GM03348 (cell line): ENCODE measurements at regions not wholly inside any gene's neighbourhood (a gene's known extent, or its start where the extent isn't known, plus 50 kb on each side); places are given as distances from the start of the nearest gene placed in this dataset.
A peak's percentile ranks its signal among the peaks of the same experiment; 100 is the strongest.
"Not testable (repeated sequence)": the region's sequence is repeated elsewhere in the genome, so short reads cannot be mapped to it uniquely, and the experiment has no call there.

Source experiments
- DNase-seq: peaks from one replicate; pipeline ENCODE4 v3.0.0; 2012; ENCODE audit warnings: low spot score

DNA sequence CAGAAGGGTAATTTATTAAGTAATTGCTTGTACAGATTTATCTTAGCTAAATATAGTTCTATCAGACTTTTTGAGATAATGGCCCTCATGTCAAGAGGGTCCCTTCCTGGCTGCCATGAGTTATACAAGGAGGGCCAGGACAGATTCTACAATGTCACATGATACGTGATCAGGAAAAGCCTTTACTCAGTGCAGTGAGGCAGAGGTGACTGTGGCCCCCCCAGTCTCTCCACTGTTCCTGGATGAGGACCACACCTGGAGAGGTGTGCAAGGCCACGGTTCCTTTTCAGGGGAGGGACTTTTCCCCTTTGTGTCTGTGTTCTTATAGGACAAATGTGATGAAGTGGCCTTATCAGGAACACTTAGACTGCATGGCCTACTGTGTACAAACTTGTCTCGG is 54.3 kb upstream of the LRCH1 start:
- DNase-seq: no peak

DNA sequence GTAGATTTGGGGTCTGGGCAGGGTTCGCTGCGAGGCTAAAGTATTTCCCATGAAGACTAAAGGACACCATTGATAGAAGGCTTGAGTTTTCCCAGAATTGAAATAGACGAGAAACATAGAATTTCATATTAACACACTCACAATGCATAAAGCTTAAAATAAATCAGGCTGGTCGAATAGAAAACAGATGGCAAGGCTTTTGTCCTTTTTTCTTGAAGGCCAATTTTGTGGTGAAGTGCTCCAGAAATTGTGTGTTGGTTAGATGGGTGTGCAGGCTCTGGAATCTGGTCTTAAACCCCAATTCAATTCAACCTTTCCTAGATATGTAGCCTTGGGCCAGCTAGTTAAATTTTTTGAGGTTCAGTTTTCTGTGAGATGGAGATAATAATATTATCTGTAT is 56.9 kb upstream of the LRCH1 start:
- peak; percentile 19 for DNase-seq

DNA sequence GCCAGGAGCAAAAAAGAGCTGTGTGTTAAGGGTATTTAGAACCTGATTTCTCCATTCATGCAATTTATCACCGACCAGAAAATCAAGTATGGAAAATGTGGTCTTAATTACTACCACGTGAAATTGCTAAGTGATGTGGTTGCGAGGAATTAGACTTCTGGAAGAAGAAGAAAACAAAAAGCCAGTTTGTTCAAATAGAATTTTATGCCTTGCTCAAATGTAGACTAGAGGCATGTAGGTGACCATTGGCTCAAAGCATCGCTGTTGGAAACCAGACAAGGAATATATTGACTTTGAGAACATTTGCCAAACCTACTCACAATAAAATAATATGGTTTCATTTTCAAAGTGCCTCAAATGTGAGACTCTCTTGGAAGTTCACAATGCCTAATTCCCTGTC is 57.3 kb upstream of the LRCH1 start:
- peak; percentile 20 for DNase-seq

DNA sequence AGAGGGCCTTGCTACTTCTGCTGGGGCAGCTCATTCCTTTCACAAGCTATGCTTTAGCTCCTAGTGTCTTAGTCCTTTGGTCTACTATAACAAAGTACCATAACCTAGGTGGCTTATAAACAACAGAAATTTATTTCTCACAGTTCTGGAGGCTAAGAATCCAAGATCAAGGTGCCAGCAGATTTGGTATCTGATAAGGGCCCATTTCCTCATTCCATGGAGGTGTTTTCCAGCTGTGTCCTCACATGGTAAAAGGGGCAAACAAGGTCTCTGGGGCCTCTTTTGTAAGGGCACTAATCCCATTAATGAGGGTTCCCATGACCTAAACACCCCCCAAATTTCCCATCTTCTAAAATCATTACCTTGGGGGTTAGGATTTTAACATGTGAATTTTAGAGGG is 57.9 kb upstream of the LRCH1 start:
- DNase-seq: no peak

DNA sequence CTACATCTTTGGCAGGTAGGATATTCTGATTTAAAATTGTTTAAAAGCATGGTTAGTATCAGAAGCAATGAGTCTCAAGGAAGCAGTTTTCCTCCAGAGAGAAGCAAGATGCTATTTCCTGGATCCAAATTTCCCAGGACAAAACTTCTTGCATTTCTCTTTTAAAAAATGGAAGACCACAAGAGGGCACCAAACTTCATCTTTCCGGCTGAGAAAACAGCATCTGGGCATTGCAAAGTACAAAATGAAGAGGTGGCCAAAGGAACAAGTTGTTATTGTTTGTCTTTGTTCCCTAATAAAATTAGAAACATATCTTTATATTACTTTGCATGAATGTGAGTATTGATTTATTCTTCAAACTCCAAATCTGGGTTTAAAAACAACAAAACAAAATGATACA is 60.0 kb upstream of the LRCH1 start:
- peak; percentile 61 for DNase-seq

DNA sequence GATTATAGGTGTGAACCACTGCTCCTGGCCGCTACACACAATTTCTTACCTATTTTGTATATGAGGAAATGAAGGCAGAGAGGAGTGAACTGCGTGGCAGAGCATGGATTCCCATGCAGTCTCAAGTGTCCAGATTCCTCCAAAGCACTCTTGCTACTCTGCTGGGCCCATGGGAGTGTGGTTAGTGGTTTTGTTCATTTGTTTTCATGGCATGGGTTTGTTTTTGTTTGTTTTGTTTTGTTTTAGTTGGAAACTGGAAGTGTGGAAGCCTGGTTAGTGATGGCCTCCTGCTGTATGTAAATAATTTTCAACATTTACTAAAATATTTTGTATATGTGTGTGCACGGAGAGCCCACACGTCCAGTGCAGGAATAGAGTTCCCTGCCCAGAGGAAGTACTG is 61.3 kb upstream of the LRCH1 start:
- DNase-seq: no peak

DNA sequence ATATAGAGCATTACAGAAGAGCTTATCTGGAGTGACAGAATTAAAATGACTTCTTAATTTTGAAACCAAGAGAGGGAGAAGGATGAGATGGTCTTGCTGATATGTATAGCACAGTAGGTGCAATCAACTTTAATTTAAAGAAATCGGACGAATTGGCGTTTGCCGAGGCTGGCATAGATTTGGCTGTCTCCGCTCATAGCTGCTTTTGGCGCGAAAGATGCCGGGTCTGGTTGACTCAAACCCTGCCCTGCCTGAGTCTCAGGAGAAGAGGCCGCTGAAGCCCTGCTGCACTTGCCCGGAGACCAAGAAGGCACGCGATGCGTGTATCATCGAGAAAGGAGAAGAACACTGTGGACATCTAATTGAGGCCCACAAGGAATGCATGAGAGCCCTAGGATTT is 62.3 kb upstream of the LRCH1 start:
- DNase-seq: not testable (repeated sequence)

DNA sequence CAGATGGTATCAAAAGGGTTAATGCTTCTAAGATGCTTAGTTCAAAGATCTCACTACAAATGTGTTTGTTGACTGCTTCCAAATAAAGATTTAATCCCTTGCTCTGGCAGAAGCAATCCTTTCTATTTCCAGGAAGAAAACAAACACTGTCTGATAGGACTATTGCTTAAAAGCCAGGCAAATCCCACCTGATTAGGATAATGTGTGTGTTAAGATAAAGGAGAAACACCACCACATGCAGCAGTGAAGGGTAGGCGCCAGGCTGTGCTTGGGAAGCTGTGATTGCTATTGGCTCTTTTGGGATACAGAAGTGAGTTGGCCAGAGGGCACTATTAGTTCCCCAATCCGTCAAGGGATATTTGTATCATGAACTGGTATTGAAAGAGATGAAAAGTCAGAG is 62.8 kb upstream of the LRCH1 start:
- no peak for DNase-seq

DNA sequence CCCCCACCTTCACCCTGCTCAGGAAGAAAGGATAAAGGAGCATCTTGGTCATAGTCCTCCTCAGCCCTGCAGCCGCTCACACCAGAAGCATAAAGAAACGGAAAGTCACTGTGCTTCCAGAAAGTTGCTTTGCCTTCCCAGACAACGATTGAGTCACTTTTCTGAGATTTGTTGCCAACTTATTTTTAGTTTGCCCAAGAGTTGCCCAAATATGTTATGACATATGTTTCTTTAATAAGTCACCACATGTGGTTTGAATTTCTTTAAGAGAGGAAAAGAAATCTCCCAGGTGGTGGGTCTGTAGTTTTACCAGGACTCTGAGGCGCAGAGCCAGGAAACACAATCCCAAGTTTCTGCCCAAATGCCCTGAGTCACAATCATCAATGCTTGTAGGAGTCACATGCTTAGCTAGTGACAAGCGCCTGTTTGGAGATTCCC is 63.4 kb upstream of the LRCH1 start:
- DNase-seq: peak; percentile 76

DNA sequence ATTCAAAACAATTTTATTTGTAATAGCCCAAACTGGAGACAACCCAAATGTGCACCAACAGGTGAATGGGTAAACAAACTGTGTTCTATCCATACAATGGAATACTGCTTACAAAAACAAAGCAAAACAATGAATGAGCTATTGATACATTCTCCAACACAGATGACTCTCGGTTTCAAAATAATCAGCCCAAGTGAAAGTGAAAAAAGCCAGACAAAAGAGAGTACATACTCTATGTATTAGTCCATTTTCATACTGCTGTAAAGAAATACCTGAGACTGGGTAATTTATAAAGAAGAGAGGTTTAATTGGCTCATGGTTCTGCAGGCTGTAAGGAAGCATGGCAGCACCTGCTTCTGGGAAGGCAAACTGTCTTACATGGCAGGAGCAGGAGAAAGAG is 65.2 kb upstream of the LRCH1 start:
- DNase-seq: no peak

DNA sequence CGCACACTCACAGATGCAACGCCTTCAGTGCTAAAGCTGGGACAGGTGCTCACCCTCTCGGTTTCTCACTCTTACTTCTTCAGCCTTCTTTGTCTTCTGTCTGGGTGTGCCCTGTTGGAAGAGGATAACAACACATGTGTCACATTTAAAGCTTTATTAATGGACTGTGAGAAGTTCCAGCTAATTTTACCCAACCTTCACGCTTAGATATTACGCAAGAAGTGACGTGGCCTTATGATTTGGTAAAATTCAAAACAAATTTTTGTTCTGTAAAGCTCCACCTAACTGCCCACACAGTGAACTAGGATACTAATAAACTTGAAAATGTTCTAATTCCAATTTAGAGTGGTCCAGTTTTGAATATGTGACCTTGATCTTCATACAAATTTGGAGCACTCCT is 66.7 kb upstream of the LRCH1 start:
- no peak for DNase-seq

DNA sequence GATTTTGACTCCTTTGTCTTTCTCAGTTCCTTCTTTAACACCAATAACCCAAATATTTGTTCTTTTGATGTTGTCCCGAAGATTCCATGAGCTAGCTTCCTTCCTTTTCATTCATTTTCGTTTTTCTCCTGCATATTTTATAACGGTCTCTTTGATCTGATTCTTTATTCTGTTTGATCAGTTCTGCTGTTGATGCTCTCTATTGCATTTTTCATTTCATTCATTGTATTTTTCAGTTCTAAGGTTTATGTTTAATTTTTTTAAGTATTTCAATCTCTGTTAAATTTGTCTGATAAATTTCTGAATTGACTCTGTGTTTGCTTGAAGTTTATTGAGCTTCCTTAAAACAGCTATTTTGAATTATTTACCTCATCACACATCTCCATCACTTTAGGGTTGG is 68.4 kb upstream of the LRCH1 start:
- DNase-seq: no peak

DNA sequence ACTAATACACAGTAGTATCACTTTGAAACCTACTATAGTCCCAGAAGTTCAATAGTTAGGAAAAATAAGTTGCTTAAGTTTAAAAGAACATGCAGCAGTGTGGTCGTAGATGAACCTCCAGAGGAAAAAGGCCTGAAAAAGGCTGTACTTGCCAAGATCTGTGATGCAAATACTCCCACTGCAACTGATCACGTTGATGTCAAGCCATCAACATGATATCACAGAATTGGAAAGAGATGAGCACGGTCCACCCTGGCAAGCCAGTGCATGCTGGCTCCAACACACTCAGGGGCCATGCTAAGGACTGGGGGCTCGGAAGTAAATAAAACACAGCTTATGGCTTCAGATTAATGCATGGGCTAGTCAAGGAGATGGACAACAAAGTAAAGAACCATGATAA is 71.8 kb upstream of the LRCH1 start:
- no peak for DNase-seq

DNA sequence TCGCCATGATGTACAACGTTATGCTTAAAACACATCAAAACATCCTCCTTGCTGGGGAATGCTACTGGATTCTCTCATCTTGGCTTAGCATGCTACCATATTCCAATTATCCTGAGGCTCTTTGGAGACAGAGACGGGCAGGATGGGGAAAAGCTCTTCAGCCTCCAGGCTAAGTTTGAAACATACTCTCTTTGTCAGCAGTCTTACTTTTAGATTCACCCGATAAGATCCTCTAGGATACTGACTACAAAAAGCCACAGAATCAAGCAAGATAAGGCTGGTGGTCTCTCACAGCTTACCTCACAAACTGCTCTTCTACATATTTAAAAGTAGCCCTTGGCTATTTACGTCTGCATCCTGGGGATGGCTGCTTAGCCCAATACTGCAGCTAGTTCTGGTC is 72.8 kb upstream of the LRCH1 start:
- DNase-seq: no peak

DNA sequence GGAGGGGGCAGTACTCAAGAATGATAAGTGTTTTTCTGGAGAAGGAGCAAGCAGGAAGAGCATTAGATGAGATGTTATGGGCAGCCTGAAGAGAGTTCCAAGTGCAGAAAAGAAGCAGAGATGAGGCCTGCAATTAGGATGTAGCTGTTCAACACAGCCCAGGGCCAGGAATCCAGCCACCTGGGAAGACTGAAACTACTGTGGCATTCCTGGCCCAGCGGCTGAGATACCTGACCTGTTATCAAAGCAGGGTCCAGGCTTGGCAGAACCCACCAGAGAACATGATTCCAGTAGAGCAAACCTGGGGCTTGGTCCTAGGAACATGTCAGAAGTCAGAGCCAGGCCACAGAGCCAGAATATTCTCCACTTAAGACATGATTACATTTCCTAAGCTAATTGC is 73.3 kb upstream of the LRCH1 start:
- no peak for DNase-seq

DNA sequence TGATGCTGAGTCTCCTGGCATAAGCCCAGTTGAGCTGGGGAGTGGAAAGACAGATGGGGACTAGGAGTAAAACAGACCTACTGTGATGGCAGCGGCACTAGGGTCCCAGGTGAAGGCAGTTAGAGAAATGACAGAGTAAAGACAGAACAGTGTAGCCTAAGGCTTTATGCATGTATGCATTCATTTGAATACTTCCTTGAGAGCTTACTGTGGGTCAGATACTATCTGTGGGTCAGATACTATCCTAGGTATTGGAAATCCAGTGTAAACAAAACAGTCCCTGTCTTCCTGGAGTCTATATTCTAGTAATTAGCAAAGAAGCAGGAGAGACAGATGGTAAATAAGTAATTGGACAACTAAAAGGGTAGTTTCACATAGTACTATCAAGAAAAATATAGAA is 73.7 kb upstream of the LRCH1 start:
- no peak for DNase-seq

DNA sequence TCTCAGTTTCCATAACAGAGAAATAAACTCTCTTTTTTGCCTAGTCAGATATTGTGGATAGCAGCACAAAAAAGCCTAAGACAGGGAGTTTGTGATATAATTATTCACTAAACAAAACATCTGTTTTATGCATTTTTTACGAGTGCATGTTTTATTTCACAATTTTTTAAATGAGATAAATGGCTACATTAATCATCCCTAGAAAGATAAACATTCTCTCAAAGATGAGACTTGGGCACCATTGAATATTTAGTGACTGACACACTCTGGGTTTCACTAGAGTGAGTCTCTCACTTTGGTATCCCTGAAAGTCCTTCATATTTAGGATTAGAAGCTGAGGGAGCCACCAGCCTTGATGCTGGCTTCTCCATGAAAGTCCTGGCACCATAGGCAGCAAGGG is 74.3 kb upstream of the LRCH1 start:
- peak; percentile 15 for DNase-seq

DNA sequence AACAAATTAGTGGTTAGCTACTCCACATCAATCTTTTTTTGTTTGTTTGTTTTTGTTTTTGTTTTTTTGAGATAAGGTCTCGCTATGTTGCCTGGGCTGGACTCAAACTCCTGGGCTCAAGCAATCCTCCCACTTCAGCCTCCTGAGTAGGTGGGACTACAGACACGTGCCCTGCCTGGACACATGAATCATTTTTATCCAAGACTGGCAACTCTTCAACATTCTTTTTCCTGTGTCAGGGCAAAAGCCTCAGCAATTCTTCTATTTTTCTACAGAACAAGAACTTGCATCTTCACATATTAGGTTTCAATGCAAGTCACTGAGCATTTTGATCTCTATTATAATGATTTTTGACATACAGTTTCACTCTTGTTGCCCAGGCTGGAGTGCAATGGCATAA is 76.8 kb upstream of the LRCH1 start:
- peak; percentile 10 for DNase-seq

DNA sequence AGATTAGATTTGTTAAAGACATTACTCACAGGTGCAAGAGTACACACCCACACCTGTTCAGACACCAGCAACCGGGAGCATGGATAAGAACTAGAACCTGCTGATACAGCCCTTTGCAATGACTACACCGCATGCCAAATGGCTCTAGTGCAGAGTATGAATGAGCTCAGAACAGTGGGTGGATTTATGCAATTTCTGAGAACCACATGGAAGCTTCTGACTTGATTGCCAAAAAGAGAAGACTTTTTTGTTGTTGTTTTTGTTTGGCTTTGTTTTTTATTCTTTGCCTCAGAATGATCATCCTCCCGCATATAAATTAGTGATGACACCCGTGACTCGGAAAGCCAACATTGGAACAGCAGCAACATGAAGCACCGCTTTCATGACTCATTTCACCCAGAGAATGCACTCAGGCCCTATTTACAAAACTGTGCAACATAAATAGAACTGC is 77.4 kb upstream of the LRCH1 start:
- DNase-seq: peak; percentile 67

DNA sequence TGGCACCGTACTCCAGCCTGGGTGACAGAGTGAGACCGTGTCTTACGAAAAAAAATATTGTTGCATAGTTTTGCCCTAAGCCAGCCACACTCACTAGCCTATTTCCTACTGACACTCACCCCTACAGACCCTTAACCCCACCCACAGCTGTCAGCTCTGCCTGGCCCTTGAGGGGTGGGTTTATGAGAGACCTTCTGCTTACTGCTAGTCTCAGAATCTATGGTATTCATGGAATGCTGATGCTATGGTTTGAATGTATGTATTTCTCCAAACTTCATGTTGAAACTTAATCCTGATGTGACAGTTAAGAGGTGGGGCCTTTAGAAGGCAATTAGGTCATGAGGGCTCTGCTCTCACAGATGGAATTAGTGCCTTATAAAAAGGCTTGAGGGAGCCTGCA is 79.2 kb upstream of the LRCH1 start:
- no peak for DNase-seq

DNA sequence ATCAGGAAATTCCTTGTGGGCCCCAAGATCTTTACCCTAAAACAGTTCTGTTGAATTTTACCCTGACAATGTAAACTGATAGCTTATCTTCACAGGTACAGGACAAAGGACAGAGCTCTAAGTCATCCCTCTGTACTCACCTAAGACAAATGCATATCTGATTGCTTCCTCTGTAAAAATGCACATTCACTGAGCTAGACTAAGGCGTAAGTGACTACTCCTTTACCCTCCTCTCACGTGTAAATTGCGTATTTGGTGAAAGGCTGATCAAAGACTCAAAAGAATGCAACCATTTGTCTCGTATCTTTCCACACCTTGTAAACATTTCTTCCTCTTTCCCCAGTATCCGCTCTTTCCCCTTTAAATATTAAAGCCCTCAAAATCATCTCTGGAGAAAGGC is 80.6 kb upstream of the LRCH1 start:
- DNase-seq: no peak

DNA sequence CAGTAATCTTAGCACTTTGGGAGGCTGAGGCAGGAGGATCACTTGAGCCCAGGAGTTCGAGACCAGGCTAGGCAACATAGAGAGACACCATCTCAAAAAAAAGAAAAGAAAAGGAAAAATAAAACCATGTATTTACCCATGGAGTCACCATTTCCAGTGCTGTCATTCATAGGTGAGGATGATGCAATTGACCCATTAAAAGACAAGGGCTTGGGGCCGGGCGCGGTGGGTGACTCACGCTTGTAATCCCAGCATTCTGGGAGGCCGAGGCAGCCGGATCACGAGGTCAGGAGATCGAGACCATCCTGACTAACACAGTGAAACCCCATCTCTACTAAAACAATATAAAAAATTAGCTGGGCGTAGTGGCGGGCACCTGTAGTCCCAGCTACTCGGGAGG is 82.6 kb upstream of the RUBCNL start:
- DNase-seq: not testable (repeated sequence)

DNA sequence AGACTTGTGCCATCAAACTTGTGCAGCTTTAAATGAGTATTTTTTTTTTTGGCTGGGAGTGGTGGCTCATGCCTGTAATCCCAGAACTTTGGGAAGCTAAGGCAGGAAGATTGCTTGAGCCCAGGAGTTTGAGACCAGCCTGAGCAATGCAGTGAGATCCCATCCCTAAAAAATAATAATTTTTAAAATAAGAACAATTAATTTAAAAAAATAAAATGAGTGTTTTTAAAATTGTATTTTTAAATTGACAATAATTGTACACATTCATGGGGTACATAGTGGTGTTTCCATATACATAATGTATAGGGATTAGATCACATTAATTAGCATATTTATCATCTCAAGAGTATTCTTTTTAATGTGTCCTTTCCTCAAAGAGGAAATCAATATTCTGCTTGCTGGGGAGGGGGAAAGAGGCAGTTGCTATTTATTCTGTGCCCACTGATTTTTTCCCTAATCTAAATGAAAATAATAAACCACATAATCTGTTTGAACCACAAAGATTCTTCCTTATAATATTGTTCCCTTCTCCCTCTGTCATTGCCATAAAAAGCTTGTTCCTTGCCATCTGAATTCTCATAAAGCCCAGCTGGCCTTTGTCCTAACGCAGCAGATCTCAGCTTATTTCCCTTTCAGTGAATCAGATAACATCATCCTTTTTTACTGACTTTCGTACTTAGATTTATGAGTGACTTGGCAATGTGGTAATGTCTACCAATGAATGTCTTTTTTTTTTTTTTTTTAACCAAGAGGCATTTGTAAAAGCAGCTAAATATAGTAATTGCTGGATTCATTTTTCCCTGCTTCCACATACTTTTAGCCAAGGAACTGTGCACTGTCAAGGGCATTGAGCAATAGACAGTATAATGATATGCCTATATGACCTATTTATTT is 81.8 kb upstream of the RUBCNL start:
- peak; percentile 68 for DNase-seq

DNA sequence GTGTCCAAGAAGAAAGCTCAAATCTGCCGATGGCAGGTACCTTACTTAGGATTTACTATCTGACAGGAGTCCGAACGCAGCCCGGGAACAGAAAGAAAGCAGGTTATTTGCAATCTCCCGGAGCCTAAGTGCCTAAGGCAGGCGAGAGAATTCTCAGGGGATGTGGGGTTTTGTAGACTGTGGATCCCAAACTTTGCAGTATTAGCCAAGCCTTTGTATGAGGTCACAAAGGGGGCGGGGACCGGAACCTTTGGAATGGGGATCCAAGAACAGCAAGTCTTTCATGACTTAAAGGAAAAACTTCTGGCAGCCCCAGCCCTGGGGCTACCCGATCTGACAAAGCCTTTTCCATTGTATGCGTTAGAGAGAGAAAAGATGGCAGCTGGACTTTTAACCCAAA is 80.6 kb upstream of the RUBCNL start:
- not testable (repeated sequence) for DNase-seq
